GM23338 (cell line): ENCODE measurements at regions not wholly inside any gene's neighbourhood (a gene's known extent, or its start where the extent isn't known, plus 50 kb on each side); places are given as distances from the start of the nearest gene placed in this dataset.

Experiments
- ATAC-seq: fragments of 200-7000 bp; cut with Tn5 transposase; 3 replicates; pipeline ENCODE4 v1.9.1; 2020
- DNase-seq: peaks from one replicate; pipeline ENCODE4 v3.0.0-alpha.2; 2015; ENCODE audit warnings: low spot score
- H2AFZ ChIP-seq: fragments of 200-600 bp; sonication (generic); 2 replicates; pipeline ENCODE4 v1.8.0; 2016; ENCODE audit warnings: antibody characterized with exemption, mild to moderate bottlenecking, moderate library complexity
- H3F3A ChIP-seq: fragments of 200-600 bp; sonication (generic); replicated peaks from 2 replicates; pipeline ENCODE4 v1.8.0; 2017; ENCODE audit warnings: antibody characterized with exemption, mixed run types, low read depth
- H3K27ac ChIP-seq: fragments of 200-600 bp; sonication (generic); 2 replicates; pipeline ENCODE4 v1.6.1; 2016; ENCODE audit warnings: low read depth
- H3K27me3 ChIP-seq: fragments of 200-600 bp; sonication (generic); 2 replicates; pipeline ENCODE4 v1.8.0; 2016; ENCODE audit warnings: mild to moderate bottlenecking, mixed run types, moderate library complexity; ENCODE audit not compliant: insufficient read depth
- H3K36me3 ChIP-seq: fragments of 200-600 bp; sonication (generic); 2 replicates; pipeline ENCODE4 v1.8.0; 2016; ENCODE audit warnings: mild to moderate bottlenecking; ENCODE audit not compliant: insufficient read depth
- H3K4me1 ChIP-seq: fragments of 200-600 bp; sonication (generic); 2 replicates; pipeline ENCODE4 v1.8.0; 2016; ENCODE audit warnings: mild to moderate bottlenecking, moderate library complexity; ENCODE audit not compliant: insufficient read depth
- H3K4me2 ChIP-seq: fragments of 200-600 bp; sonication (generic); 2 replicates; pipeline ENCODE4 v1.7.1; 2017; ENCODE audit warnings: mixed run types
- H3K4me3 ChIP-seq: fragments of 200-600 bp; sonication (generic); 2 replicates; pipeline ENCODE4 v1.6.1; 2016; ENCODE audit warnings: mixed run types
- H3K79me2 ChIP-seq: fragments of 200-600 bp; sonication (generic); replicated peaks from 2 replicates; pipeline ENCODE4 v1.8.0; 2017; ENCODE audit warnings: mild to moderate bottlenecking; ENCODE audit not compliant: insufficient read depth
- H3K9me2 ChIP-seq: fragments of 200-600 bp; sonication (generic); 2 replicates; pipeline ENCODE4 v1.8.0; 2017; ENCODE audit not compliant: insufficient read depth
- H4K20me1 ChIP-seq: fragments of 200-600 bp; sonication (generic); replicated peaks from 2 replicates; pipeline ENCODE4 v1.8.0; 2017; ENCODE audit warnings: mild to moderate bottlenecking; ENCODE audit not compliant: insufficient read depth
- H3K27ac Mint-ChIP-seq: 2 replicates; pipeline ENCODE4 v1.8.0; 2020; ENCODE audit warnings: inconsistent platforms, mild to moderate bottlenecking, moderate library complexity, mixed read lengths
- H3K27me3 Mint-ChIP-seq: 3 replicates; pipeline ENCODE4 v1.8.0; 2022; ENCODE audit warnings: low read depth, mild to moderate bottlenecking, moderate library complexity, mixed read lengths, inconsistent platforms; ENCODE audit not compliant: insufficient read depth, poor library complexity
- H3K36me3 Mint-ChIP-seq: 3 replicates; pipeline ENCODE4 v1.8.0; 2021; ENCODE audit warnings: low read depth, mild to moderate bottlenecking, inconsistent platforms, moderate library complexity, mixed read lengths
- H3K4me1 Mint-ChIP-seq: 3 replicates; pipeline ENCODE4 v1.8.0; 2020; ENCODE audit warnings: mild to moderate bottlenecking, inconsistent platforms, mixed read lengths
- H3K4me3 Mint-ChIP-seq: 3 replicates; pipeline ENCODE4 v1.8.0; 2021; ENCODE audit warnings: moderate library complexity, mild to moderate bottlenecking, inconsistent platforms, mixed read lengths
- H3K9me3 Mint-ChIP-seq: 3 replicates; pipeline ENCODE4 v1.8.0; 2020; ENCODE audit warnings: moderate library complexity, mild to moderate bottlenecking, inconsistent platforms, mixed read lengths
- CTCF ChIP-seq, 2 experiments: fragments of 200-600 bp in 1 of 2; sonication (generic) in 1 of 2; conservative IDR thresholded peaks; 2 replicates each; pipeline versions ENCODE4 v1.5.1 to v1.6.1; 2016 to 2017; ENCODE audit warnings: antibody characterized with exemption in 2 of 2, low read depth in 2 of 2, mild to moderate bottlenecking in 2 of 2, moderate library complexity in 1 of 2
- ETS1 ChIP-seq: IDR thresholded peaks from 2 replicates; pipeline ENCODE4 v1.6.1; 2016; ENCODE audit warnings: antibody characterized with exemption
- EZH2phosphoT487 ChIP-seq: fragments of 200-600 bp; sonication (generic); IDR thresholded peaks from one replicate; pipeline ENCODE4 v1.8.1; 2018; ENCODE audit warnings: antibody characterized with exemption; ENCODE audit not compliant: unreplicated experiment
- REST ChIP-seq: IDR thresholded peaks from one replicate; pipeline ENCODE4 v1.6.1; 2018; ENCODE audit warnings: antibody characterized with exemption; ENCODE audit not compliant: unreplicated experiment
- ZNF462 ChIP-seq: fragments of 250-450 bp; sonication (Bioruptor Pico); IDR thresholded peaks from 2 replicates; pipeline ENCODE4 v1.5.0; 2020; ENCODE audit warnings: mild to moderate bottlenecking, moderate library complexity

- Histone ChIP-seq H3K9me2 (no peaks in the 10 kb centered on the region), H3F3A (no peaks in the 10 kb centered on the region), H3K79me2 (no peaks in the 10 kb centered on the region), H3K4me3 (no peak overlapping the region), H3K4me2 (no peak overlapping the region), H3K27ac (no peak overlapping the region), H3K27me3 (no peaks in the 10 kb centered on the region), H3K4me1 (no peaks in the 10 kb centered on the region), H2AFZ (no peak overlapping the region), H3K36me3 (no peaks in the 10 kb centered on the region), H4K20me1 (no peaks in the 10 kb centered on the region)
- TF ChIP-seq CTCF (conservative IDR thresholded peaks at IDR 0.05; ENCODE audit: low read depth in 2 of 2) = peak in 1 of 2 experiments; percentile 20; a peak in 1 of 4 replicates
- TF ChIP-seq REST = no peak
- TF ChIP-seq ZNF462 (CRISPR knock-in tag) = no peak
- no peak for TF ChIP-seq ETS1
- no peak for TF ChIP-seq EZH2phosphoT487
- H3K9me3 Mint-ChIP-seq = peaks cover 12% of the 10 kb centered on the region; the same call in 2 of the 3 replicates
- no peak overlapping the region for H3K4me3 Mint-ChIP-seq
- H3K27me3 Mint-ChIP-seq = peaks cover 9% of the 10 kb centered on the region
- H3K4me1 Mint-ChIP-seq = no peaks in the 10 kb centered on the region
- ATAC-seq (no peak), DNase-seq (no peak)
- H3K27ac Mint-ChIP-seq = no peak overlapping the region
- H3K36me3 Mint-ChIP-seq = no peaks in the 10 kb centered on the region
Observed at GRCh38 chr11:59284773-59285129, 72.0 kb upstream of the MPEG1 start.
